ENCODE measurements at regions not wholly inside any gene's neighbourhood (a gene's known extent, or its start where the extent isn't known, plus 50 kb on each side); places are given as distances from the start of the nearest gene placed in this dataset.

DNA sequence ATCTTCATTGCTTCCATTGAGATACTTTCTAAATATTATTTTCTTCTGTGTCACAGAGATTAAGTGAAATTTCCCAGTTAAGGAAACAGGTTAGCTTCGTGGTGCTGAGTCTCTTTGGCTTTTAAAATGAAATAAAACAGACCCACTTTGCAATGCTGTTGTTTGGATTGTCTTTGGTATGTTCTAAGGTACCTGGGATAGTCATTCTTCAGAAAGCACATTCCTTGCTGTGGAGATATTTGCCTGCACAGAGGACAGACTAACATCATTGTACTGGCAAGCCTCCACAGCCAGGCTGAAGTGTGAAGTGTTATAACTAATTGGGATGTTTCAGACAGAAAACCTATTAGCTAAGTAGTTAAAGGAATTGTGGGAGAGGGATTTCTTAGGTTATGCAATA, 148.8 kb upstream of the EPHA7 start:
- no peak for TF ChIP-seq JUND (IDR thresholded peaks at IDR 0.05)
- no peak for TF ChIP-seq RAD21 (IDR thresholded peaks at IDR 0.05; ENCODE audit: low read depth)
- no peak for TF ChIP-seq POLR2A (IDR thresholded peaks at IDR 0.05; ENCODE audit: borderline replicate concordance, extremely low read depth, insufficient read depth, insufficient read length)
- TF ChIP-seq MAX (IDR thresholded peaks at IDR 0.05): no peak
- TF ChIP-seq CTCF (IDR thresholded peaks at IDR 0.05 in 2 of 3, conservative IDR thresholded peaks at IDR 0.05 in 1 of 3; ENCODE audit: borderline replicate concordance in 1 of 3, insufficient read depth in 1 of 3, low read depth in 2 of 3, low read length in 2 of 3): no peak
- TF ChIP-seq REST (IDR thresholded peaks at IDR 0.05; ENCODE audit: low read depth): no peak
- no peak for TF ChIP-seq ZBTB33 (IDR thresholded peaks at IDR 0.05; ENCODE audit: extremely low read depth, insufficient replicate concordance, low read length)
- no peak for TF ChIP-seq EZH2phosphoT487 (IDR thresholded peaks at IDR 0.05; ENCODE audit: borderline replicate concordance)
- TF ChIP-seq YY1 (IDR thresholded peaks at IDR 0.05; ENCODE audit: extremely low read depth, insufficient replicate concordance, low read depth, low read length): no peak
- TF ChIP-seq SRF (IDR thresholded peaks at IDR 0.05; ENCODE audit: low read depth): no peak
- TF ChIP-seq TCF7L2 (IDR thresholded peaks at IDR 0.05; ENCODE audit: borderline replicate concordance, extremely low read depth, insufficient read depth, insufficient read length): no peak
- no peak for TF ChIP-seq POLR2AphosphoS5 (IDR thresholded peaks at IDR 0.05; ENCODE audit: low read depth, low read length)
- no peak for TF ChIP-seq ZFX (IDR thresholded peaks at IDR 0.05)
- peaks cover 7 to 14% of the 10 kb centered on the region in 2 experiments; a peak in 1 of 4 replicates for H3K9me3 ChIP-seq (ENCODE audit: control insufficient read depth in 1 of 2, insufficient read depth in 1 of 2, low read depth in 1 of 2, low read length in 2 of 2)
- H3K9ac ChIP-seq (ENCODE audit: low read length): no peak overlapping the region
- H2AFZ ChIP-seq (ENCODE audit: low read depth, low read length, poor library complexity, severe bottlenecking): no peak overlapping the region
- H4K20me1 ChIP-seq (ENCODE audit: insufficient read depth): no peaks in the 10 kb centered on the region
- DNase-seq (ENCODE audit: low read depth, low spot score): no peak
- no peak overlapping the region for H3K4me2 ChIP-seq (ENCODE audit: low read length)
- no peaks in the 10 kb centered on the region for H3K79me2 ChIP-seq (ENCODE audit: insufficient read depth, low read length)
- RAD21 ChIA-PET (ENCODE audit: low non-redundant PET in 1 of 2, low total read pairs in 2 of 2, uncharacterized antibody in 2 of 2, unreplicated experiment in 2 of 2): no interaction called here
- intact Hi-C loops (cut with micrococcal nuclease): no loop called here
- BruUV-seq (replicated peaks): no TSS peak
- H3K4me3 ChIP-seq (replicated peaks in 1 of 2; ENCODE audit: low read depth in 1 of 2, low read length in 2 of 2): no peak overlapping the region
- no peak for ATAC-seq
- H3K27me3 ChIP-seq (ENCODE audit: insufficient read depth, low read length): no peaks in the 10 kb centered on the region
- no peak overlapping the region for H3K27ac ChIP-seq (ENCODE audit: low read depth, low read length)
- H3K36me3 ChIP-seq (ENCODE audit: control insufficient read depth in 1 of 2, insufficient read depth in 2 of 2, low read length in 2 of 2): no peaks in the 10 kb centered on the region
- CTCF ChIA-PET: no interaction called here
- no peaks in the 10 kb centered on the region for H3K9me2 ChIP-seq (ENCODE audit: insufficient read depth)
- no peaks in the 10 kb centered on the region for H3K4me1 ChIP-seq (ENCODE audit: control insufficient read depth in 1 of 2, insufficient read depth in 2 of 2, low read length in 2 of 2)
- POLR2A ChIA-PET: no interaction called here

Data from HCT116 (cell line).